IMR-90 (cell line): ENCODE measurements at regions not wholly inside any gene's neighbourhood (a gene's known extent, or its start where the extent isn't known, plus 50 kb on each side); places are given as distances from the start of the nearest gene placed in this dataset.

Experiments
- BHLHE40 ChIP-seq: fragments of 150-350 bp; IDR thresholded peaks from 2 replicates; pipeline ENCODE4 v1.6.1; 2016; ENCODE audit warnings: mild to moderate bottlenecking, low read depth, low read length
- CEBPB ChIP-seq: IDR thresholded peaks from 2 replicates; pipeline ENCODE4 v1.6.1; 2012; ENCODE audit warnings: low read depth, low read length, improper control_type of control experiment
- CHD1 ChIP-seq: IDR thresholded peaks from 2 replicates; pipeline ENCODE4 v1.6.1; 2012; ENCODE audit warnings: low read depth, low read length, improper control_type of control experiment
- CTCF ChIP-seq: conservative IDR thresholded peaks from 2 replicates; pipeline ENCODE4 v1.5.1; 2012; ENCODE audit warnings: mild to moderate bottlenecking, low read depth, low read length, improper control_type of control experiment
- FOS ChIP-seq: fragments of 150-350 bp; IDR thresholded peaks from 2 replicates; pipeline ENCODE4 v1.6.1; 2016; ENCODE audit warnings: low read depth, low read length
- MXI1 ChIP-seq: IDR thresholded peaks from 2 replicates; pipeline ENCODE4 v1.6.1; 2012; ENCODE audit warnings: low read depth, mild to moderate bottlenecking, low read length, moderate library complexity, borderline replicate concordance
- NFE2L2 ChIP-seq: fragments of 150-350 bp; IDR thresholded peaks from 2 replicates; pipeline ENCODE4 v1.6.1; 2016; ENCODE audit warnings: low read depth, mild to moderate bottlenecking, low read length
- POLR2A ChIP-seq: IDR thresholded peaks from 2 replicates; pipeline ENCODE4 v1.6.1; 2012; ENCODE audit warnings: mild to moderate bottlenecking, low read depth, low read length
- RCOR1 ChIP-seq: IDR thresholded peaks from 2 replicates; pipeline ENCODE4 v1.6.1; 2012; ENCODE audit warnings: mild to moderate bottlenecking, low read length, improper control_type of control experiment; ENCODE audit not compliant: insufficient replicate concordance
- USF2 ChIP-seq: fragments of 150-350 bp; IDR thresholded peaks from 2 replicates; pipeline ENCODE4 v1.6.1; 2017; ENCODE audit warnings: mild to moderate bottlenecking, antibody characterized with exemption, low read length, low read depth

- TF ChIP-seq POLR2A (no peak), CTCF (no peak), CHD1 (no peak), FOS (no peak), CEBPB (no peak), NFE2L2 (no peak), RCOR1 (no peak), MXI1 (no peak), BHLHE40 (no peak), USF2 (no peak)
Observed at GRCh38 chr16:79871906-79872305, 271.4 kb upstream of the MAF start.
